Kidney epithelial cell (primary cell): ENCODE measurements at regions not wholly inside any gene's neighbourhood (a gene's known extent, or its start where the extent isn't known, plus 50 kb on each side); places are given as distances from the start of the nearest gene placed in this dataset.
"Not testable (repeated sequence)": the region's sequence is repeated elsewhere in the genome, so short reads cannot be mapped to it uniquely, and the experiment has no call there.

ENCODE experiments used
- DNase-seq: peaks from one replicate; pipeline ENCODE4 v3.0.0-alpha.2; 2010; ENCODE audit warnings: low read depth
- H3K27me3 ChIP-seq: 2 replicates; pipeline ENCODE4 v1.6.0; 2011; ENCODE audit warnings: low read length; ENCODE audit not compliant: control insufficient read depth, insufficient read depth
- H3K36me3 ChIP-seq: 2 replicates; pipeline ENCODE4 v1.5.1; 2011; ENCODE audit warnings: low read length; ENCODE audit not compliant: control insufficient read depth, insufficient read depth
- H3K4me3 ChIP-seq: 2 replicates; pipeline ENCODE4 v1.5.1; 2011; ENCODE audit warnings: low read depth, mild to moderate bottlenecking, control low read depth, low read length
- TF ChIP-seq, protein P1 (sequence below): IDR thresholded peaks from 2 replicates; pipeline ENCODE4 v1.5.1; 2011; ENCODE audit warnings: mild to moderate bottlenecking, moderate library complexity, low read length, control low read depth, inconsistent platforms; ENCODE audit not compliant: insufficient read depth, poor library complexity, severe bottlenecking

DNA sequence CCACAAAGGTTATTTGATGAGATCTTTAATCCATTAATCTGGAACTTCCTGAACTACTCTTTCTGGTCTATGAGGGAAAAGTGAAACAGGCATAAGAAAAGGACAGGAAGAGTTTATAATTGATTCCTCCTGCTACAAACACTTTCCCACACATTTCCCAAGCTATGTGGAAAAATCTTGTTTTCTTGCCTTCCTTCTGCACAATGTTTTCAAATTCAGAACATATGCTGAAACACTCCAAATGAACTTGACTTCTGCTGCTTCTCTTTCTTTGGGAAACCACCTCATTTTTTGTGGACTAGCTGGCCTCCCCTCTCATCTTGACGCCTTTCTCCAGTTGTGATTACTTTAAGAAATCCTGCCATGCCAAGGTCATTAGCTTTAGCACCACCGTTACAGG, 100.7 kb upstream of the PTPRG start:
- Histone ChIP-seq H3K4me3 (no peak overlapping the region), H3K27me3 (no peaks in the 10 kb centered on the region), H3K36me3 (no peaks in the 10 kb centered on the region)
- TF ChIP-seq, protein P1, sequence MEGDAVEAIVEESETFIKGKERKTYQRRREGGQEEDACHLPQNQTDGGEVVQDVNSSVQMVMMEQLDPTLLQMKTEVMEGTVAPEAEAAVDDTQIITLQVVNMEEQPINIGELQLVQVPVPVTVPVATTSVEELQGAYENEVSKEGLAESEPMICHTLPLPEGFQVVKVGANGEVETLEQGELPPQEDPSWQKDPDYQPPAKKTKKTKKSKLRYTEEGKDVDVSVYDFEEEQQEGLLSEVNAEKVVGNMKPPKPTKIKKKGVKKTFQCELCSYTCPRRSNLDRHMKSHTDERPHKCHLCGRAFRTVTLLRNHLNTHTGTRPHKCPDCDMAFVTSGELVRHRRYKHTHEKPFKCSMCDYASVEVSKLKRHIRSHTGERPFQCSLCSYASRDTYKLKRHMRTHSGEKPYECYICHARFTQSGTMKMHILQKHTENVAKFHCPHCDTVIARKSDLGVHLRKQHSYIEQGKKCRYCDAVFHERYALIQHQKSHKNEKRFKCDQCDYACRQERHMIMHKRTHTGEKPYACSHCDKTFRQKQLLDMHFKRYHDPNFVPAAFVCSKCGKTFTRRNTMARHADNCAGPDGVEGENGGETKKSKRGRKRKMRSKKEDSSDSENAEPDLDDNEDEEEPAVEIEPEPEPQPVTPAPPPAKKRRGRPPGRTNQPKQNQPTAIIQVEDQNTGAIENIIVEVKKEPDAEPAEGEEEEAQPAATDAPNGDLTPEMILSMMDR, result no peak
- no peak for DNase-seq

DNA sequence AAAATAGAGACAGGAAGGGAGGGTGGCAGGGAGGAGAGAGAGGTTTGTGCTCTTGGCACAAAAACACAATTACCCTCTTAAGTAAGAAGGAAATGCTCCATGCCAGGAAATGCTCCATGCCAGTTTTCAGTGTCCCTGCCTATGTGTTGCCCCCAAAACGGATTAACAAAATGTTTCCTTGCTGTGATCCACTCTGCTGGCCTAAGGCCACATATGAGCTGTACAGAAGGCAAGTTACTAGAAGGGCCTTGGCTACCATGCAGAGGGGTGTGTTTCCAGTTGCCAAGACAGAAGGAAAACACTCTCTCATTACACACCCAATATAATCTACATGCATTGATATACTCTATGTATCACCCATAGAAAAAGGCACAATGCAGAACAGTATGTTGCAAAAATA, 98.2 kb upstream of the PTPRG start:
- TF ChIP-seq, protein P1, result no peak
- no peaks in the 10 kb centered on the region for H3K27me3 ChIP-seq
- DNase-seq, result no peak

DNA sequence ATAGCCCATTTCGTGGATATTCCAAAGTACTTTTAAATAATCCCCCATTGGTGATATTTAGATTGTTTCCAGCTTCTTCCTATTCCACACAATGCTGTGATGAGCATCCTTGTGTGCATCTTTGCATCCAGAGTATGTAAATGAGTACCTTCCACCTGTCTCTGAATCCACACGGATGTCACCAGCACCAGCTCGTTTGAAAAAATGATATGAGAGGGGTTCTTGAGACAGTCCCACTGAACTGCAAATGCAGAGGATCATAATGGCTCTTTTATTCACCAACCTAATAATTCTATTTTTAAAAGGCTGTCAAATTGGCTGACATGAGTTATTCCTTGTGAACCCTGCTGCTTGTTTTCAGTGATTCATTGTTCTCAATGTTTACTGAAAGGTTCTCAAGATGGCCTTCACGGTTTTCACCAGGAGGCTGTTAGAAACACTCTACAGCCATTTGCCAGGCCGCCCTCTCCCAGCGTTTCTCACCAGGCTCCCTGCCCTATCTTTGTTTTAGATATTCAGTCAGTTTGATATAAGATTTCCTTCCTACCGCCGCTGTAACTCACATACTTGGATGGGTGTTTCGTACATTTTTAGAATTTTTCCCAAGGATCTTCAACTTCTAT, 96.7 kb upstream of the PTPRG start:
- DNase-seq, result no peak
- no peaks in the 10 kb centered on the region for H3K36me3 ChIP-seq
- TF ChIP-seq, protein P1, result no peak
- no peak overlapping the region for H3K4me3 ChIP-seq
- H3K27me3 ChIP-seq, result no peaks in the 10 kb centered on the region

More for the DNA sequence above, 98.2 kb upstream of the PTPRG start:
- Histone ChIP-seq H3K36me3 (no peaks in the 10 kb centered on the region), H3K4me3 (no peak overlapping the region)

DNA sequence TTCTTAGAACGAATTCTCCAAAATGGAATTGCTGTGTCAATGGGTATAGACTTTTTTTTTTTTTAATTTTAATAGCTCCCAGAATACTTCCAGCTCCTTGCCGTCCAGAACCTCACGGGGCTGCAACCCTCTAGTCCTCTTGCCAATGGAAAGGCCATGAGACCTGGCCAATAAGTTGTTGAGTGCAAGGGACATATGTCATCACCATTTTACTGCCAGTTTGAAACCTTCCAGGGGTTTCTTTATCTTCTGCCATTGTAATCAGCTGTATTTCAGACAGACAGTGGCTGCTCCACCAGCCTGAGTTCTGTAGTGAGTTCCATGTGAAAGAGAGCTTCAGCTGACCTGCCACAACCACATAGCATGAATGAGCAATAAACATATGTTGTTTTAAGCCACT, 95.0 kb upstream of the PTPRG start:
- TF ChIP-seq, protein P1, result no peak
- no peak overlapping the region for H3K4me3 ChIP-seq
- no peak for DNase-seq
- H3K27me3 ChIP-seq, result no peaks in the 10 kb centered on the region
- H3K36me3 ChIP-seq, result no peaks in the 10 kb centered on the region

DNA sequence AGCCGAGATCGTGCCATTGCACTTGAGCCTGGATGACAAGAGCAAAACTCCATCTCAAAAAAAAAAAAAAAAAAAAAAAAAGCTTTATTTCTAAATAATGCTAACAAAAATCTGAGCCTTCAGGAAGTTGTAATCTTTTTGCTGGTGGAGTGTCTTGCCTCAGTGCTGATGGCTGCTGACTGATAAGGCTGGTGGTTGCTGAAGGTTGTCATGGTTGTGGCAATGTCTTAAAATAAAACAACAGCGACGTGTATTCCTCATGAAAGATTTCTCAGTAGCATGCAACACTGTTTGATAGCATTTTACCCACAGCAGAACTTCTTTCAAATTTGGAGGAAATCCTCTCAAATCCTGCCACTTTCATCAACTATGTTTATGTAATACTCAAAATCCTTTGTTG, 77.4 kb upstream of the PTPRG start:
- DNase-seq, result no peak
- Histone ChIP-seq H3K27me3 (no peaks in the 10 kb centered on the region), H3K4me3 (no peak overlapping the region), H3K36me3 (no peaks in the 10 kb centered on the region)
- TF ChIP-seq, protein P1, result no peak

DNA sequence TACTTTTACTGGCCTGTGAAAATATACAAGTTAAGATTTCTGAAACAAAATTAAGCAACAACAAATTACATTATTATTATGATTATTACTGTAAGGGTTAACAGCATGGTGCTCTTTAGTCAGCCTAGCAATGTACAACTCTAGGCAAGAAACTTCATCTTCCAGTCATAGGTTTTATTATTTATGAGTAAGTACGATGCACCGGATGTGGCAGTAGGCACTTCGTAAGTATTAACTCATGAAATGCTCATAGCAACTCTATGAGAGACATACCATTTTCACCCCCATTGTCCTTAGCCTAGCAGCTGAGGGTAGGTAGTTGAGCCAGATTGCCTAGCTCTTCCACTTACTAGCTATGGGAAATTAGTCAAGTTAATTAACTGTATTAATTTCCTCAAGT, 68.0 kb upstream of the PTPRG start:
- DNase-seq, result no peak
- TF ChIP-seq, protein P1, result no peak
- H3K4me3 ChIP-seq, result no peak overlapping the region
- H3K36me3 ChIP-seq, result no peaks in the 10 kb centered on the region
- H3K27me3 ChIP-seq, result no peaks in the 10 kb centered on the region

DNA sequence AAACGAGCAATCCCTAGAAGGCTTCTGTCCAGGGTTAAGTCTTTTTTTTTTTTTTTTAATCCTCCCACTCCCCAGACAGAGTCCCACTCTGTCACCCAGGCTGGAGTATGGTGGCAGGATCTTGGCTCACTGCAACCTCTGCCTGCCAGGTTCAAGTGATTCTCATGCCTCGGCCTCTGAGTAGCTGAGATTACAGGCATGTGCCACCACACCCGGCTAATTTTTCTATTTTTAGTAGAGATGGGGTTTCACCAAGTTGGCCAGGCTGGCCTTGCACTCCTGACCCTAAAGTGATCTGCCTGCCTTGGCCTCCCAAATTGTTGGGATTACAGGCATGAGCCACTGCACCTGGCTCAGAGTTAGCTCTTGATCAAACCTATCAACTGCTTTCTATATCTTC, 67.1 kb upstream of the PTPRG start:
- not testable (repeated sequence) for H3K4me3 ChIP-seq, DNase-seq, H3K27me3 ChIP-seq, H3K36me3 ChIP-seq
